ENCODE measurements at regions not wholly inside any gene's neighbourhood (a gene's known extent, or its start where the extent isn't known, plus 50 kb on each side); places are given as distances from the start of the nearest gene placed in this dataset.

- Histone ChIP-seq H3K79me2 (no peaks in the 10 kb centered on the region), H2AFZ (no peak overlapping the region), H3K4me2 (no peak overlapping the region), H4K20me1 (ENCODE audit: insufficient read depth, poor library complexity, severe bottlenecking) (no peaks in the 10 kb centered on the region), H3K4me3 (no peak overlapping the region), H3K4me1 (ENCODE audit: insufficient read depth) (no peaks in the 10 kb centered on the region), H3K27ac (no peak overlapping the region), H3K27me3 (no peaks in the 10 kb centered on the region), H3K36me3 (replicated peaks; ENCODE audit: insufficient read depth, low read depth) (no peaks in the 10 kb centered on the region), H3K9me2 (replicated peaks; ENCODE audit: insufficient read depth) (no peaks in the 10 kb centered on the region), H3K9me3 (ENCODE audit: low read depth) (no peaks in the 10 kb centered on the region)
- no peak for DNase-seq (ENCODE audit: low spot score)
- 90% methylated on average over 5 of the region's 5 CpGs for WGBS (ENCODE audit: low lambda C conversion rate, missing lambda C conversion rate)
- TF ChIP-seq EZH2 (IDR thresholded peaks at IDR 0.05; ENCODE audit: borderline replicate concordance) (no peak), EZH2phosphoT487 (IDR thresholded peaks at IDR 0.05; ENCODE audit: low read depth, severe bottlenecking, unreplicated experiment) (no peak), CTCF (IDR thresholded peaks at IDR 0.05; ENCODE audit: poor library complexity) (no peak)
Measured at GRCh38 chr2:126496493-126496892, 159.5 kb upstream of the GYPC start.

- Histone ChIP-seq H3K4me1 (ENCODE audit: insufficient read depth) (peaks cover 5% of the 10 kb centered on the region), H4K20me1 (ENCODE audit: insufficient read depth, poor library complexity, severe bottlenecking) (no peaks in the 10 kb centered on the region), H3K36me3 (replicated peaks; ENCODE audit: insufficient read depth, low read depth) (no peaks in the 10 kb centered on the region), H3K27ac (no peak overlapping the region), H3K9me2 (replicated peaks; ENCODE audit: insufficient read depth) (no peaks in the 10 kb centered on the region), H3K79me2 (no peaks in the 10 kb centered on the region), H2AFZ (no peak overlapping the region), H3K9me3 (ENCODE audit: low read depth) (no peaks in the 10 kb centered on the region), H3K4me2 (no peak overlapping the region), H3K4me3 (no peak overlapping the region), H3K27me3 (no peaks in the 10 kb centered on the region)
- TF ChIP-seq EZH2 (IDR thresholded peaks at IDR 0.05; ENCODE audit: borderline replicate concordance) (no peak), CTCF (IDR thresholded peaks at IDR 0.05; ENCODE audit: poor library complexity) (no peak), EZH2phosphoT487 (IDR thresholded peaks at IDR 0.05; ENCODE audit: low read depth, severe bottlenecking, unreplicated experiment) (no peak)
- 78% methylated on average over 3 of the region's 3 CpGs for WGBS (ENCODE audit: low lambda C conversion rate, missing lambda C conversion rate)
- DNase-seq (ENCODE audit: low spot score) = no peak
Measured at GRCh38 chr2:126503476-126503875, 152.5 kb upstream of the GYPC start.

GRCh38 chr2:126504949-126505348, 151.0 kb upstream of the GYPC start:
- 100% methylated on average over 1 of the region's 1 CpG for WGBS (ENCODE audit: low lambda C conversion rate, missing lambda C conversion rate)
- Histone ChIP-seq H3K9me3 (ENCODE audit: low read depth) (no peaks in the 10 kb centered on the region), H3K9me2 (replicated peaks; ENCODE audit: insufficient read depth) (no peaks in the 10 kb centered on the region), H3K4me3 (no peak overlapping the region), H2AFZ (no peak overlapping the region), H3K4me2 (no peak overlapping the region), H3K36me3 (replicated peaks; ENCODE audit: insufficient read depth, low read depth) (no peaks in the 10 kb centered on the region), H3K79me2 (no peaks in the 10 kb centered on the region), H4K20me1 (ENCODE audit: insufficient read depth, poor library complexity, severe bottlenecking) (no peaks in the 10 kb centered on the region), H3K4me1 (ENCODE audit: insufficient read depth) (peaks cover 5% of the 10 kb centered on the region), H3K27ac (no peak overlapping the region), H3K27me3 (no peaks in the 10 kb centered on the region)
- DNase-seq (ENCODE audit: low spot score) = no peak
- TF ChIP-seq EZH2phosphoT487 (IDR thresholded peaks at IDR 0.05; ENCODE audit: low read depth, severe bottlenecking, unreplicated experiment) (no peak), CTCF (IDR thresholded peaks at IDR 0.05; ENCODE audit: poor library complexity) (no peak), EZH2 (IDR thresholded peaks at IDR 0.05; ENCODE audit: borderline replicate concordance) (no peak)

- H3K9me3 ChIP-seq (ENCODE audit: low read depth) = no peaks in the 10 kb centered on the region
- no peak overlapping the region for H3K27ac ChIP-seq
- no peaks in the 10 kb centered on the region for H3K36me3 ChIP-seq (replicated peaks; ENCODE audit: insufficient read depth, low read depth)
- no peak overlapping the region for H2AFZ ChIP-seq
- no peak overlapping the region for H3K4me2 ChIP-seq
- 15% methylated on average over 1 of the region's 1 CpG for WGBS (ENCODE audit: low lambda C conversion rate, missing lambda C conversion rate)
- H3K27me3 ChIP-seq = no peaks in the 10 kb centered on the region
- no peaks in the 10 kb centered on the region for H4K20me1 ChIP-seq (ENCODE audit: insufficient read depth, poor library complexity, severe bottlenecking)
- TF ChIP-seq CTCF (IDR thresholded peaks at IDR 0.05; ENCODE audit: poor library complexity) (no peak), EZH2 (IDR thresholded peaks at IDR 0.05; ENCODE audit: borderline replicate concordance) (no peak), EZH2phosphoT487 (IDR thresholded peaks at IDR 0.05; ENCODE audit: low read depth, severe bottlenecking, unreplicated experiment) (no peak)
- no peaks in the 10 kb centered on the region for H3K9me2 ChIP-seq (replicated peaks; ENCODE audit: insufficient read depth)
- H3K4me1 ChIP-seq (ENCODE audit: insufficient read depth) = peaks cover 5% of the 10 kb centered on the region
- DNase-seq (ENCODE audit: low spot score) = no peak
- H3K4me3 ChIP-seq = no peak overlapping the region
- no peaks in the 10 kb centered on the region for H3K79me2 ChIP-seq
Measured at GRCh38 chr2:126506786-126507185, 149.2 kb upstream of the GYPC start.
